GM18507 (cell line): ENCODE measurements at regions not wholly inside any gene's neighbourhood (a gene's known extent, or its start where the extent isn't known, plus 50 kb on each side); places are given as distances from the start of the nearest gene placed in this dataset.
"Not testable (repeated sequence)": the region's sequence is repeated elsewhere in the genome, so short reads cannot be mapped to it uniquely, and the experiment has no call there.

Source experiments
- DNase-seq: peaks from one replicate; pipeline ENCODE4 v3.0.0; 2011; ENCODE audit warnings: low read depth; ENCODE audit not compliant: insufficient read length; ENCODE audit errors: extremely low spot score
- FAIRE-seq: peaks from 2 replicates; lab custom pipeline; 2011; peaks lifted over from hg19 to GRCh38; lab: Jason Lieb, UNC

DNA sequence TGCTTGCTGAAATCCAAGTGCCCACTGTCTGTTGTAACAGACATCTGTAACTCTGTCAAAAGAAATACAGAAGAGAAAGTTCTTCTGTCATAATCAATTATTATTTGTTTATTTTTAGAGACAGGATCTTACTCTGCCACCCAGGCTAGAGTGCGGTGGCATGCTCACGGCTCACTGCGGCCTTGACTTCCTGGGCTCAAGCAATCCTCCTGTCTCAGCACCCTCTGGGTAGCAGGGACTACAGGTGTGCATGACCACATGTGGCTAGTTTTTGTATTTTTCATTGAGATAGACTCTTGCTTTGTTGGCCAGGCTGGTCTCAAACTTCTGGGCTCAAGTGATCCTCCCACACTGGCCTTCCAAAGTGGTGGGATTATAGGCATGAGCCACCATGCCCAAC, 177.6 kb upstream of the SETMAR start:
- DNase-seq (no peak), FAIRE-seq (no peak)

DNA sequence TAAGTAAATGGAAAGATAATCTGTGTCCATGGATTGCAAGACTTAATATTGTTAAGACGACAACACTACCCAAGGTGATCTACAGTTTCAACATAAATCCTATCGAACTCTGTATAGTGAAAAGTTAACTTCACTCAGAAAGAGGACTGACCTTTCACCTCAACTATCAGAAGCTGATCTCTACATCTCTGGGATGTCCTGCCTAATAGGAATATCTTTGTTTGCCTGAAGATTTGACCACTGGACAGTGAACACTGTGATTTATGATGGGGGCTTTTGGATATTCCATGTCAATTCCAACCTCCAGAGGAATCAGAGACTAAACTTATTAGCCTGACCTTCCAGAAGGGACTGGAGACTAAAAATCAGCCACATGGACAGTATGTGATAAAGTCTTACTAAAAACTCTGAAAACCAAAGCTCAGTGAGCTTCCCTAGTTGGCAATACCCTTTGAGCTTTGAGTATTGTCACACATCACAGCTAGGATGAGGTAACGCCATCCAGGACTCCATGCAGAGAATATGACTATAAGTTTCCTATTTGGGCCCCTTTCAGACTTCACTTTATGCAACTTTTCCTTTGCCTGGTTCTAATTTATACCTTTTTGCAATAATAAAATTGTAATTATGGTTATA, 164.9 kb upstream of the SETMAR start:
- DNase-seq (no peak), FAIRE-seq (no peak)

GRCh38 chr3:4138786-4139431, 164.3 kb upstream of the SETMAR start:
- DNase-seq = no peak
- no peak for FAIRE-seq

- no peak for FAIRE-seq
Measured at GRCh38 chr3:4139462-4140140, 163.6 kb upstream of the SETMAR start.

GRCh38 chr3:4140921-4141320, 162.2 kb upstream of the SETMAR start:
- DNase-seq (no peak), FAIRE-seq (no peak)

More at GRCh38 chr3:4139462-4140140, 163.6 kb upstream of the SETMAR start:
- no peak for DNase-seq

DNA sequence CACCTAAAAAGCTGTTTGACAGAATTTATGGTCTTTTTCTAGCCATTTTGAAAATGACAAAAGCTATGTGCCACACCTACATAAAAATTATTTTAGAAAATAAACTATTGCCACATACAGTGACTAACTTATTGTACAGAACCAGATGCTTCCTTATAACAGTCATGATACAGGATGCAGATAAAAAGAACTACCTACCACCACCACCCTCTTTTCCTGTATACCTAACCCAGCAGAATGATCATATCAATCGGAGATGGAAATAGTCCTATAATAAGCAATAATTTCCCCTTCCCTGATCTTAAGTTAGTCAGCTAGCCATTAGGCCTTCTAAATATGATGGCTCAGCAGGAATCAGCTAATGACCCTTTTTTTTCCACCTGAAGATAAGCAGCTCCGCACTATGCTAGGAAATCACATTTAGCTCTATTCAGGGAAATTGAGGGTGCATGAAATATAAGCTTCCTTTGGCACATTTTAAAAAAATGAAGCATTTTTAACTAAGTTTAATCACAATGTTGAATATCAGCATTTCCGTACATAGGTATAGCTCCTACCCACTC, 155.5 kb upstream of the SETMAR start:
- no peak for FAIRE-seq

GRCh38 chr3:4149296-4149695, 153.9 kb upstream of the SETMAR start:
- DNase-seq = no peak
- FAIRE-seq = no peak

More for the DNA sequence above, 155.5 kb upstream of the SETMAR start:
- DNase-seq = no peak

- FAIRE-seq (no peak), DNase-seq (no peak)
Measured at GRCh38 chr3:4150816-4151215, 152.4 kb upstream of the SETMAR start.

- DNase-seq = no peak
- FAIRE-seq = no peak
Measured at GRCh38 chr3:4151859-4152258, 151.3 kb upstream of the SETMAR start.

DNA sequence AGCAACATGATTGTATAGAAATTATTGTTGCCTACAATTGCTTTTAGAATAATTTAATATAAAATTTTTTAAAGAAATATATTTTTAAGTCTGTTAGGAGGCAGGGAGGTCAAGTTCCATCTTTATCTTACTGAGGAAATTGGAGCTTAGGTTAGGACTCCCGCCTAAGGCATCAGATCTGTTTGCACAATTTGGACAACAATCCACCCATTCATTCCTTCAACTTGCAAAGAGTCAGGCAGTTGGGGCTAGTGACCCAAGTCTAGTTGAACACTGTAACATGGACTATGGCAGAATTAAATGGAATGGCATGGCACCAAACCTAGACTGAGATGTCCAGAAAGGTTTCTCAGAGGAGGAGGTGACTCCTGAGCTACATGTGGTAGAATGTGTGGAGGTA, 149.4 kb upstream of the SETMAR start:
- FAIRE-seq (no peak), DNase-seq (no peak)

DNA sequence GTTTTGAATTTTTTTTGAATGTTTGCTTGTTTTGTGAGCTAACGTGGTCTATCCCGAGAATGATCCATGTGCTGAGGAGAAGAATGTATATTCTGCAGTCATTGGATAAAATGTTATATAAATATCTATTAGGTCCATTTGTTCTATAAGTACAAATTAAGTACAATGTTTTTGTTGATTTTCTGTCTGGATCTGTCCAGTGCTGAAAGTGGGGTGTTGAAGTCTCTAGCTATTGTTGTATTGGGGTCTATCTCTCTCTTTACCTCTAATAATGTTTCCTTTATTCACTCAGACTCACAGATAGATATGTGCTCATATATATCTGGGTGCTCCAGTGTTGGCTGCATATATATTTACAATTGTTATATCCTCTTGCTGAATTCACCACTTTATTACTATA, 144.8 kb upstream of the SETMAR start:
- no peak for DNase-seq
- FAIRE-seq = no peak

DNA sequence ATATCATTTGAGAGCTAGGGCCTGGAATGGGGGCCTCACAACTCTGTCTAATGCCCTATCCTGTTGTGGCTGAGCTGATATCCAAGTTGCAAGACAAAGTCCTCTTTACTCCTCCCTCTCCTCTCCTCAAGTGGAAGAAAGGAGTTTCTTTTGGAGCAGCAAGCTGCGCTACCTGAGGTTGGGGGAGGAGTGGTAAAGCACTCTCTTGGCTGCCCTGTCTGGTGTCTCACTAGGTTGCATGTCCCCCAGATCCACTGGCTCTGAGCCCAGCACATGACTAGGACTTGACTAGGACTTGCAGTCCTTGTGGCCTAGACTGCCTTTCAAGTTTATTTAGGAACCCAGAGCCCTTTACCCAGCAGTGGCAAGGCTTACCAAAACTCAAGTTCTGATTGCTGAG, 141.1 kb upstream of the SETMAR start:
- no peak for DNase-seq
- FAIRE-seq = no peak

GRCh38 chr3:4163011-4163410, 140.2 kb upstream of the SETMAR start:
- no peak for DNase-seq
- FAIRE-seq = no peak

- DNase-seq = no peak
- FAIRE-seq = no peak
Measured at GRCh38 chr3:4166540-4166939, 136.6 kb upstream of the SETMAR start.

DNA sequence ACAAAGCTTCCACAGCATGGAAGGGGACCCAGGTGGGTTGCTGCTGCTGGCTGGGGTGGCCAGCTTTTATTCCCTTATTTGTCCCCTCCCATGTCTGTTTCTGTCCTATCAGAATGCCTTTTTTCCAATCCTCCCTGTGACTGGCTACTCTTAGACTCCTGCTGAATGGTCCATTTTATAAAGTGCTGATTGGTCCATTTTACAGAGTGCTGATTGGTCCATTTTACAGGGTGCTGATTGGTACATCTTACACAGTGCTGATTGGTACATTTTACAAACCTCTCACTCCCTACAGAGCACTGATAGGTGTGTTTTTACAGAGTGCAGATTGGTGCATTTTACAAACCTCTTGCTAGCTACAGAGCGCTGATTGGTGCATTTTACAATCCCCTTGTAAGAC, 135.9 kb upstream of the SETMAR start:
- not testable (repeated sequence) for DNase-seq, FAIRE-seq

- DNase-seq = no peak
- FAIRE-seq = no peak
Measured at GRCh38 chr3:4174791-4175190, 128.4 kb upstream of the SETMAR start.

- no peak for DNase-seq
- FAIRE-seq = no peak
Measured at GRCh38 chr3:4191971-4192370, 111.2 kb upstream of the SETMAR start.

GRCh38 chr3:4195006-4195405, 108.2 kb upstream of the SETMAR start:
- DNase-seq (no peak), FAIRE-seq (no peak)

DNA sequence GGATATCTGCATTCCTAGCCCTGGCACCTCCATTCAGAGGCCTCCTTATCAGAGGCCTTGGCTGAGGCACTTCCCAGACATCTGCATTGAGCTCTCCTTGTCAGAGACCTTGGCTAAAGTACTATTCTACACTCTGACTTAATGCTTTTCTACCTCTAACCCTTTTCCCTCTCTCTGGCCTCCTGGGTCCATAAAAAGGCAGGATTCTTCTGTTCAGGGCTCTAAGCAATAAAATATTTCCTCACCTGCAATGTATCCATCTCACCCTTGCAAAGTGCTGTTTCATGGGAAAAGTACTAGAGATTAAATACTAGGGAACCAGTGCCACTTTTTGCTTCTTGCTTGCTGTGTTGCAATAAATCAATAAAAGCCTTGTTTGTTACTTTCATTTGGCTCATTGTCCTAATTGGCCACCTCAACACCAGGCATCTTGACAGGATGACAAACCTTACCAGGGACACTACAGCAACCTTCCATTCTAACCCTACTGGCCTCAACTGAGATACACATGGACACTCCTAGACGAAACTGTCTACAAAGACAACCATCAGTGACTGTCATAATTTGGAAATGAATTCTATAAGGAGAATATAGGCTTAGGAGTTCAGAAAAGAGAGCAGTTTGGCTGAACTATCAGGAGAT, 106.5 kb upstream of the SETMAR start:
- no peak for DNase-seq
- FAIRE-seq = no peak

DNA sequence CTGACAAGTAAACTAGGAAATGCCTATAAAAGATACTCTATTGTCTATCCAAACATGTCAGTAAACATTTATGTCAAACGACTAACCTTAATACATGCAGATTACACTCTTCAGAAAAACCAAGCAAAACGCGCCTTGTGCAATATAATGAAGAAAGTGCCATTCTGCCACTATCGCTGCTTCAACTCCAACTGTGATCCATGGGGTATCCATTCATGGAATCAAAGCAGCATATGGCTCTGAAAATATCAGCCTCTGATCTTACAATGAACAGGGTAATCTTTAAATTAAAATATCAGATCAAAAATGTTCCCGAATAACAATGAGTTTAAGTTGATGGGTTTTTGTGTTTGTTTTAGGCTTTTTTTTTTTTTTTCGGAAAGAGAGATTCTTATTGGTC, 105.5 kb upstream of the SETMAR start:
- no peak for DNase-seq
- FAIRE-seq = no peak
